WTC11 (cell line): ENCODE measurements at regions not wholly inside any gene's neighbourhood (a gene's known extent, or its start where the extent isn't known, plus 50 kb on each side); places are given as distances from the start of the nearest gene placed in this dataset.

Source experiments
- ATAC-seq: fragments of 200-7000 bp; cut with Tn5 transposase; 2 replicates; pipeline ENCODE4 v1.10.0; 2021; ENCODE audit warnings: mild to moderate bottlenecking, moderate library complexity
- CTCF ChIA-PET: fragments of 300-600 bp; sonication (Branson Sonifier 250); formaldehyde crosslinking; loops from one replicate; lab custom pipeline; 2021; ENCODE audit warnings: antibody characterized with exemption; lab: Charles Lee
- POLR2A ChIA-PET: fragments of 350-600 bp; sonication (Branson Sonifier 250); formaldehyde crosslinking; loops from one replicate; lab custom pipeline; 2021; ENCODE audit warnings: antibody characterized with exemption; lab: Charles Lee
- DNase-seq: peaks from one replicate; pipeline ENCODE4 v3.0.0; 2021; ENCODE audit warnings: low spot score
- H3K27ac Mint-ChIP-seq: 2 replicates; pipeline ENCODE4 v1.8.0; 2021; ENCODE audit warnings: mixed read lengths
- H3K27me3 Mint-ChIP-seq: 2 replicates; pipeline ENCODE4 v1.8.0; 2021; ENCODE audit warnings: low read depth, mild to moderate bottlenecking, moderate library complexity, mixed read lengths
- H3K36me3 Mint-ChIP-seq: 2 replicates; pipeline ENCODE4 v1.8.0; 2021; ENCODE audit warnings: mixed read lengths
- H3K4me1 Mint-ChIP-seq: 2 replicates; pipeline ENCODE4 v1.8.0; 2022; ENCODE audit warnings: mixed read lengths
- H3K4me3 Mint-ChIP-seq: 2 replicates; pipeline ENCODE4 v1.8.0; 2021; ENCODE audit warnings: mild to moderate bottlenecking, moderate library complexity, mixed read lengths
- H3K9me3 Mint-ChIP-seq: 2 replicates; pipeline ENCODE4 v1.8.0; 2021; ENCODE audit warnings: mixed read lengths
- MXD4 ChIP-seq: fragments of 250-450 bp; sonication (Bioruptor Pico); IDR thresholded peaks from 2 replicates; pipeline ENCODE4 v1.8.0; 2021; ENCODE audit warnings: mild to moderate bottlenecking, moderate library complexity, borderline replicate concordance
- MYBL2 ChIP-seq: sonication (generic); formaldehyde crosslinking; IDR thresholded peaks from 2 replicates; pipeline ENCODE4 v1.8.1; 2023; ENCODE audit warnings: mild to moderate bottlenecking, moderate library complexity, missing genetic modification reagents
- OVOL2 ChIP-seq: fragments of 250-450 bp; sonication (Bioruptor Pico); IDR thresholded peaks from 2 replicates; pipeline ENCODE4 v1.9.0; 2021; ENCODE audit warnings: mild to moderate bottlenecking, borderline replicate concordance
- PRRX2 ChIP-seq: fragments of 250-450 bp; sonication (Bioruptor Pico); IDR thresholded peaks from 2 replicates; pipeline ENCODE4 v1.8.0; 2021; ENCODE audit warnings: mild to moderate bottlenecking
- RELA ChIP-seq: sonication (generic); formaldehyde crosslinking; IDR thresholded peaks from 2 replicates; pipeline ENCODE4 v1.8.1; 2022; ENCODE audit warnings: missing genetic modification reagents, mild to moderate bottlenecking, borderline replicate concordance
- SMAD3 ChIP-seq: sonication (generic); formaldehyde crosslinking; IDR thresholded peaks from 2 replicates; pipeline ENCODE4 v1.8.0; 2022; ENCODE audit warnings: missing genetic modification reagents, mild to moderate bottlenecking, borderline replicate concordance
- ZNF232 ChIP-seq: sonication (generic); formaldehyde crosslinking; IDR thresholded peaks from 2 replicates; pipeline ENCODE4 v1.8.0; 2022; ENCODE audit warnings: mild to moderate bottlenecking, missing genetic modification reagents
- ZNF396 ChIP-seq: fragments of 250-450 bp; sonication (Bioruptor Pico); IDR thresholded peaks from 2 replicates; pipeline ENCODE4 v1.8.0; 2021; ENCODE audit warnings: mild to moderate bottlenecking, moderate library complexity, borderline replicate concordance
- ZNF671 ChIP-seq: fragments of 250-450 bp; sonication (Bioruptor Pico); IDR thresholded peaks from 2 replicates; pipeline ENCODE4 v1.8.0; 2021; ENCODE audit warnings: mild to moderate bottlenecking
- TF ChIP-seq, protein P1 (sequence below): sonication (generic); formaldehyde crosslinking; IDR thresholded peaks from 2 replicates; pipeline ENCODE4 v1.8.1; 2022; ENCODE audit warnings: mild to moderate bottlenecking, missing genetic modification reagents, moderate library complexity, borderline replicate concordance
- TF ChIP-seq, protein P2 (sequence below): sonication (generic); formaldehyde crosslinking; IDR thresholded peaks from 2 replicates; pipeline ENCODE4 v1.8.0; 2022; ENCODE audit warnings: mild to moderate bottlenecking, missing genetic modification reagents
- TF ChIP-seq, protein P3 (sequence below): fragments of 250-450 bp; sonication (Bioruptor Pico); conservative IDR thresholded peaks from 2 replicates; pipeline ENCODE4 v1.9.0; 2021; ENCODE audit warnings: mild to moderate bottlenecking
- TF ChIP-seq, protein P4 (sequence below): sonication (generic); formaldehyde crosslinking; conservative IDR thresholded peaks from 2 replicates; pipeline ENCODE4 v1.8.1; 2022; ENCODE audit warnings: mild to moderate bottlenecking, missing genetic modification reagents
- TF ChIP-seq, protein P5 (sequence below): fragments of 250-450 bp; sonication (Bioruptor Pico); IDR thresholded peaks from 2 replicates; pipeline ENCODE4 v1.8.0; 2021; ENCODE audit warnings: mild to moderate bottlenecking
- TF ChIP-seq, protein P6 (sequence below): sonication (generic); formaldehyde crosslinking; IDR thresholded peaks from 2 replicates; pipeline ENCODE4 v1.8.0; 2023; ENCODE audit warnings: missing genetic modification reagents
- TF ChIP-seq, protein P7 (sequence below): sonication (generic); formaldehyde crosslinking; IDR thresholded peaks from 2 replicates; pipeline ENCODE4 v1.8.1; 2022; ENCODE audit warnings: low read depth, missing genetic modification reagents, borderline replicate concordance
- TF ChIP-seq, protein P8 (sequence below): fragments of 250-450 bp; sonication (Bioruptor Pico); IDR thresholded peaks from 2 replicates; pipeline ENCODE4 v1.9.0; 2021; ENCODE audit warnings: moderate library complexity, mild to moderate bottlenecking, inconsistent platforms, borderline replicate concordance
- TF ChIP-seq, protein P9 (sequence below): fragments of 250-450 bp; sonication (Bioruptor Pico); IDR thresholded peaks from 2 replicates; pipeline ENCODE4 v1.9.0; 2021; ENCODE audit warnings: mild to moderate bottlenecking

DNA sequence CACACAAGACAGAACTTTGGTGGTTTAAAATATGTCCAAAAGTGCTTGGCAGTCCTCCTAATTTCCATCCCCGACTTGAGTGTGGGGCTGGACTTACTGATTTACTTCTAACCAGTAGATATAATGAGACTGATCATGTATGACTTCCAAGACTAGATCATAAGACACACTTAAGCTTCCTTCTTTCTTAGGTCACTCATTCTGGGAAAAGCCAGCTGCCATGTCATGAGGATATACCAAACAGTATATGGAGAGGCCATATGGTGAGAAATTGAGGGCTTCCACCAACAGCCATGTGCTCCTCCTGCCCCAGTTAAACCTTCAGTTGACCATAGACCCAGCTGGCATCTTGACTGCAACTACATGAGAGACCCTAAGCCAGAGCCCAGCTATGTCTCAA lies 282.8 kb upstream of the PROK2 start:
- TF ChIP-seq, protein P1, sequence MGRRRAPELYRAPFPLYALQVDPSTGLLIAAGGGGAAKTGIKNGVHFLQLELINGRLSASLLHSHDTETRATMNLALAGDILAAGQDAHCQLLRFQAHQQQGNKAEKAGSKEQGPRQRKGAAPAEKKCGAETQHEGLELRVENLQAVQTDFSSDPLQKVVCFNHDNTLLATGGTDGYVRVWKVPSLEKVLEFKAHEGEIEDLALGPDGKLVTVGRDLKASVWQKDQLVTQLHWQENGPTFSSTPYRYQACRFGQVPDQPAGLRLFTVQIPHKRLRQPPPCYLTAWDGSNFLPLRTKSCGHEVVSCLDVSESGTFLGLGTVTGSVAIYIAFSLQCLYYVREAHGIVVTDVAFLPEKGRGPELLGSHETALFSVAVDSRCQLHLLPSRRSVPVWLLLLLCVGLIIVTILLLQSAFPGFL (CRISPR knock-in tag): no peak
- TF ChIP-seq ZNF232 (CRISPR knock-in tag) (no peak), OVOL2 (CRISPR knock-in tag) (no peak), MXD4 (CRISPR knock-in tag) (no peak), SMAD3 (CRISPR knock-in tag) (no peak)
- TF ChIP-seq, protein P2, sequence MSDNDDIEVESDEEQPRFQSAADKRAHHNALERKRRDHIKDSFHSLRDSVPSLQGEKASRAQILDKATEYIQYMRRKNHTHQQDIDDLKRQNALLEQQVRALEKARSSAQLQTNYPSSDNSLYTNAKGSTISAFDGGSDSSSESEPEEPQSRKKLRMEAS (CRISPR knock-in tag): no peak
- TF ChIP-seq, protein P3, sequence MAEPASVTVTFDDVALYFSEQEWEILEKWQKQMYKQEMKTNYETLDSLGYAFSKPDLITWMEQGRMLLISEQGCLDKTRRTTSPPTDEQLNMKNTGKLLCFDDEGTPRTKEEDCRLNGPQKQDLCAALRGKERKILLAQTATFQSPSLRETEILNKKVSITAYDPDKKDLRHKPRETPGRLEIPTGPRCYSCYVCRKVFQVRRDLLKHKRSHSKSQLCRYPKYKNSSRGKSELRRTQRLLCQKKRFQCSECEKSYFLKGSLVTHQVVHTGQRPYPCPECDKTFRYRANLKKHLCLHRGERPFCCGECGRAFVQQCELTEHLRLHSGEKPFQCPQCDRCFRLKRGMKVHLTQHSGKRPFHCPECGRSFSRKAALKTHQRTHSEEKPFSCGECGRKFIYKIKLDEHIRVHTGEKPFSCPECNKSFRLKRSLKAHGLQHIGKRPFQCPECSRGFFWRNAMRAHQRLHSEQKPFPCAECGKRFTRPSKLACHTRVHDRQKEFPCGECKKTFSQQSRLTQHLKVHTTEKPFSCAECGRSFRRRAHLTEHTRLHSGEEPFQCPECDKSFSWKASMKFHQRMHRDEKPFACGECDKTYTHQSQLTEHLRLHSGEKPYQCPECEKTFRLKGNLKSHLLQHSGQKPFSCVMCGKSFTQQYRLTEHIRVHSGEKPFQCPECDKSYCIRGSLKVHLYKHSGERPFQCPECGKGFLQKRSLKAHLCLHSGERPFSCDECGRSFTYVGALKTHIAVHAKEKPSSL (CRISPR knock-in tag): no peak
- ATAC-seq: no peak
- peaks cover 18% of the 10 kb centered on the region for H3K36me3 Mint-ChIP-seq

DNA sequence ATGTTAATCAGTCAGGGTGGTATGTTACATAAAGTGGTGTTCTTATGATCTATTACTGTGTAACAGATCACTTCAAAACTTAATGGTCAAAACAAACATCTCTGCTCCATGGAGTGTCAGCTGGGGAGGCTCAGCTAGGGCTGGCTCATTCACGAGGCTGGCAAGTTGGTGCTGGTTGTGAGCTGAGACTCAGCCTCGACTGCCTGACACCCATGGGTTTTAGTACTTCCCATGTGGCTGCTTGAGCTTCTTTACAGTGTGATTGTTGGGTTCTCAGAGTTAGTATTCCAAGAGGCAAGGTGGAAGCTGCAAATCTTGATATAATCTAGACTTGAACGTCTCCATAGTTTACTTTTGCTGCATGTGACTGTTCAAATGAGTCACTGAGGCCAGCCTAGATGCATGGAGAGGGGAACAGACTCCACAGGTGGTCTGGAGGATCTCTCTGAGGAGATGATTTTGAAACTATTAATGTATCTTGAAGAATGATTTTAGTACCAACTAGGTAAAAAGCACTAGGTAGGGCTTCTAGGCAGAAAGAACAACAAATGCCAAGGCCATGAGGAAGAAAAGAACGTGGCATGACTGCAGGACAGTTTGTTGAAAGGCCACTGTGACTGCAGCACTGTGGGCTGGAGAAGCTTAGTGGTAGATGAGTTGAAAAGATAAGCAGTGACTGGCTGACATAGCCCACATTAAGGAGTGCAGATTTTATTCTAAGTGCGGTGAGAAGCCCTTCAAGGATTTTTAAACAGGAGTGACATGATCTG lies 281.1 kb upstream of the PROK2 start:
- DNase-seq (no peak), ATAC-seq (no peak)
- no peaks in the 10 kb centered on the region for H3K4me1 Mint-ChIP-seq
- peaks cover 21% of the 10 kb centered on the region for H3K36me3 Mint-ChIP-seq
- H3K27me3 Mint-ChIP-seq: peaks cover 6% of the 10 kb centered on the region
- peaks cover 40% of the 10 kb centered on the region for H3K9me3 Mint-ChIP-seq
- no peak overlapping the region for H3K27ac Mint-ChIP-seq
- ChIA-PET CTCF (no interaction called here), POLR2A (no interaction called here)
- no peak overlapping the region for H3K4me3 Mint-ChIP-seq
- TF ChIP-seq OVOL2 (CRISPR knock-in tag) (no peak), ZNF396 (CRISPR knock-in tag) (no peak), PRRX2 (CRISPR knock-in tag) (no peak), ZNF671 (no peak), MYBL2 (CRISPR knock-in tag) (no peak), RELA (CRISPR knock-in tag) (no peak)
- TF ChIP-seq, protein P4, sequence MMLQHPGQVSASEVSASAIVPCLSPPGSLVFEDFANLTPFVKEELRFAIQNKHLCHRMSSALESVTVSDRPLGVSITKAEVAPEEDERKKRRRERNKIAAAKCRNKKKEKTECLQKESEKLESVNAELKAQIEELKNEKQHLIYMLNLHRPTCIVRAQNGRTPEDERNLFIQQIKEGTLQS (CRISPR knock-in tag): no peak
- TF ChIP-seq, protein P5, sequence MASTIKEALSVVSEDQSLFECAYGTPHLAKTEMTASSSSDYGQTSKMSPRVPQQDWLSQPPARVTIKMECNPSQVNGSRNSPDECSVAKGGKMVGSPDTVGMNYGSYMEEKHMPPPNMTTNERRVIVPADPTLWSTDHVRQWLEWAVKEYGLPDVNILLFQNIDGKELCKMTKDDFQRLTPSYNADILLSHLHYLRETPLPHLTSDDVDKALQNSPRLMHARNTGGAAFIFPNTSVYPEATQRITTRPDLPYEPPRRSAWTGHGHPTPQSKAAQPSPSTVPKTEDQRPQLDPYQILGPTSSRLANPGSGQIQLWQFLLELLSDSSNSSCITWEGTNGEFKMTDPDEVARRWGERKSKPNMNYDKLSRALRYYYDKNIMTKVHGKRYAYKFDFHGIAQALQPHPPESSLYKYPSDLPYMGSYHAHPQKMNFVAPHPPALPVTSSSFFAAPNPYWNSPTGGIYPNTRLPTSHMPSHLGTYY (CRISPR knock-in tag): no peak
- TF ChIP-seq, protein P6, sequence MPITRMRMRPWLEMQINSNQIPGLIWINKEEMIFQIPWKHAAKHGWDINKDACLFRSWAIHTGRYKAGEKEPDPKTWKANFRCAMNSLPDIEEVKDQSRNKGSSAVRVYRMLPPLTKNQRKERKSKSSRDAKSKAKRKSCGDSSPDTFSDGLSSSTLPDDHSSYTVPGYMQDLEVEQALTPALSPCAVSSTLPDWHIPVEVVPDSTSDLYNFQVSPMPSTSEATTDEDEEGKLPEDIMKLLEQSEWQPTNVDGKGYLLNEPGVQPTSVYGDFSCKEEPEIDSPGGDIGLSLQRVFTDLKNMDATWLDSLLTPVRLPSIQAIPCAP: no peak
- TF ChIP-seq, protein P7, sequence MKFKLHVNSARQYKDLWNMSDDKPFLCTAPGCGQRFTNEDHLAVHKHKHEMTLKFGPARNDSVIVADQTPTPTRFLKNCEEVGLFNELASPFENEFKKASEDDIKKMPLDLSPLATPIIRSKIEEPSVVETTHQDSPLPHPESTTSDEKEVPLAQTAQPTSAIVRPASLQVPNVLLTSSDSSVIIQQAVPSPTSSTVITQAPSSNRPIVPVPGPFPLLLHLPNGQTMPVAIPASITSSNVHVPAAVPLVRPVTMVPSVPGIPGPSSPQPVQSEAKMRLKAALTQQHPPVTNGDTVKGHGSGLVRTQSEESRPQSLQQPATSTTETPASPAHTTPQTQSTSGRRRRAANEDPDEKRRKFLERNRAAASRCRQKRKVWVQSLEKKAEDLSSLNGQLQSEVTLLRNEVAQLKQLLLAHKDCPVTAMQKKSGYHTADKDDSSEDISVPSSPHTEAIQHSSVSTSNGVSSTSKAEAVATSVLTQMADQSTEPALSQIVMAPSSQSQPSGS: no peak
- TF ChIP-seq, protein P8, sequence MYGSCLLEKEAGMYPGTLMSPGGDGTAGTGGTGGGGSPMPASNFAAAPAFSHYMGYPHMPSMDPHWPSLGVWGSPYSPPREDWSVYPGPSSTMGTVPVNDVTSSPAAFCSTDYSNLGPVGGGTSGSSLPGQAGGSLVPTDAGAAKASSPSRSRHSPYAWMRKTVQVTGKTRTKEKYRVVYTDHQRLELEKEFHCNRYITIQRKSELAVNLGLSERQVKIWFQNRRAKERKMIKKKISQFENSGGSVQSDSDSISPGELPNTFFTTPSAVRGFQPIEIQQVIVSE (CRISPR knock-in tag): no peak
- TF ChIP-seq, protein P9, sequence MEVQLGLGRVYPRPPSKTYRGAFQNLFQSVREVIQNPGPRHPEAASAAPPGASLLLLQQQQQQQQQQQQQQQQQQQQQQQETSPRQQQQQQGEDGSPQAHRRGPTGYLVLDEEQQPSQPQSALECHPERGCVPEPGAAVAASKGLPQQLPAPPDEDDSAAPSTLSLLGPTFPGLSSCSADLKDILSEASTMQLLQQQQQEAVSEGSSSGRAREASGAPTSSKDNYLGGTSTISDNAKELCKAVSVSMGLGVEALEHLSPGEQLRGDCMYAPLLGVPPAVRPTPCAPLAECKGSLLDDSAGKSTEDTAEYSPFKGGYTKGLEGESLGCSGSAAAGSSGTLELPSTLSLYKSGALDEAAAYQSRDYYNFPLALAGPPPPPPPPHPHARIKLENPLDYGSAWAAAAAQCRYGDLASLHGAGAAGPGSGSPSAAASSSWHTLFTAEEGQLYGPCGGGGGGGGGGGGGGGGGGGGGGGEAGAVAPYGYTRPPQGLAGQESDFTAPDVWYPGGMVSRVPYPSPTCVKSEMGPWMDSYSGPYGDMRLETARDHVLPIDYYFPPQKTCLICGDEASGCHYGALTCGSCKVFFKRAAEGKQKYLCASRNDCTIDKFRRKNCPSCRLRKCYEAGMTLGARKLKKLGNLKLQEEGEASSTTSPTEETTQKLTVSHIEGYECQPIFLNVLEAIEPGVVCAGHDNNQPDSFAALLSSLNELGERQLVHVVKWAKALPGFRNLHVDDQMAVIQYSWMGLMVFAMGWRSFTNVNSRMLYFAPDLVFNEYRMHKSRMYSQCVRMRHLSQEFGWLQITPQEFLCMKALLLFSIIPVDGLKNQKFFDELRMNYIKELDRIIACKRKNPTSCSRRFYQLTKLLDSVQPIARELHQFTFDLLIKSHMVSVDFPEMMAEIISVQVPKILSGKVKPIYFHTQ (CRISPR knock-in tag): no peak

More for the DNA sequence above, 282.8 kb upstream of the PROK2 start:
- ChIA-PET CTCF (no interaction called here), POLR2A (no interaction called here)
- Mint-ChIP-seq H3K27me3 (peaks cover 6% of the 10 kb centered on the region; the same call in 1 of the 2 replicates), H3K27ac (no peak overlapping the region), H3K4me1 (no peaks in the 10 kb centered on the region), H3K4me3 (no peak overlapping the region), H3K9me3 (peaks cover 26% of the 10 kb centered on the region)
- no peak for DNase-seq
